Right renal cortex interstitium (tissue), 3 donors: ENCODE measurements at regions not wholly inside any gene's neighbourhood (a gene's known extent, or its start where the extent isn't known, plus 50 kb on each side); places are given as distances from the start of the nearest gene placed in this dataset.
A peak's percentile ranks its signal among the peaks of the same experiment; 100 is the strongest.

Experiments used
- DNase-seq, 3 donors: peaks; one replicate each; pipeline ENCODE4 v3.0.0-alpha.2; 2013; ENCODE audit warnings: low read depth in 3 of 3, low spot score in 2 of 3

GRCh38 chr9:87319656-87320055 is 178.0 kb upstream of the DAPK1 start:
- DNase-seq, result no peak

GRCh38 chr9:87320146-87320884 is 177.4 kb upstream of the DAPK1 start:
- no peak for DNase-seq

- no peak for DNase-seq
Measured at GRCh38 chr9:87322840-87323635, 174.6 kb upstream of the DAPK1 start.

- no peak for DNase-seq
Measured at GRCh38 chr9:87323928-87324327, 173.7 kb upstream of the DAPK1 start.

- DNase-seq, result peak in 2 of 3 donors; percentile 60 to 64
Measured at GRCh38 chr9:87324613-87325194, 173.0 kb upstream of the DAPK1 start.

GRCh38 chr9:87327575-87328125 is 170.0 kb upstream of the DAPK1 start:
- DNase-seq, result no peak

- no peak for DNase-seq
Measured at GRCh38 chr9:87333802-87334201, 163.9 kb upstream of the DAPK1 start.

GRCh38 chr9:87334366-87334765 is 163.3 kb upstream of the DAPK1 start:
- no peak for DNase-seq

GRCh38 chr9:87336407-87336806 is 161.3 kb upstream of the DAPK1 start:
- no peak for DNase-seq

- peak; percentile 61 to 73 (median 66) for DNase-seq
Measured at GRCh38 chr9:87336914-87337333, 160.7 kb upstream of the DAPK1 start.

GRCh38 chr9:87337335-87338087 is 160.2 kb upstream of the DAPK1 start:
- DNase-seq, result no peak

GRCh38 chr9:87338088-87338989 is 159.3 kb upstream of the DAPK1 start:
- no peak for DNase-seq

GRCh38 chr9:87340391-87340790 is 157.3 kb upstream of the DAPK1 start:
- DNase-seq, result no peak

GRCh38 chr9:87342743-87343142 is 154.9 kb upstream of the DAPK1 start:
- no peak for DNase-seq

- no peak for DNase-seq
Measured at GRCh38 chr9:87343816-87344430, 153.7 kb upstream of the DAPK1 start.

GRCh38 chr9:87346061-87346665 is 151.5 kb upstream of the DAPK1 start:
- no peak for DNase-seq

- DNase-seq, result no peak
Measured at GRCh38 chr9:87350915-87351314, 146.8 kb upstream of the DAPK1 start.

- DNase-seq, result no peak
Measured at GRCh38 chr9:87353301-87353700, 144.4 kb upstream of the DAPK1 start.

- no peak for DNase-seq
Measured at GRCh38 chr9:87354147-87354546, 143.5 kb upstream of the DAPK1 start.
